ENCODE measurements at regions not wholly inside any gene's neighbourhood (a gene's known extent, or its start where the extent isn't known, plus 50 kb on each side); places are given as distances from the start of the nearest gene placed in this dataset.

- Histone ChIP-seq H3K9me3 (no peaks in the 10 kb centered on the region), H3K4me3 (no peak overlapping the region), H3K4me1 (replicated peaks) (no peaks in the 10 kb centered on the region), H3K36me3 (no peaks in the 10 kb centered on the region), H3K27me3 (replicated peaks; ENCODE audit: insufficient read depth) (no peaks in the 10 kb centered on the region), H3K27ac (no peak overlapping the region)
- TF ChIP-seq POLR2A (IDR thresholded peaks at IDR 0.05) (no peak), POLR2AphosphoS5 (IDR thresholded peaks at IDR 0.05) (no peak), CTCF (IDR thresholded peaks at IDR 0.05) (no peak)
- intact Hi-C loops (cut with DNase I) = no loop called here
- 17% methylated on average over 2 of the region's 2 CpGs for WGBS
- no peak for DNase-seq (ENCODE audit: low spot score)
Observed at GRCh38 chr6:133758815-133759335, 130.0 kb upstream of the TCF21 start.

- no peak overlapping the region for H3K27ac ChIP-seq
- H3K4me3 ChIP-seq = no peak overlapping the region
- DNase-seq (ENCODE audit: low spot score) = no peak
- 70% methylated on average over 7 of the region's 7 CpGs for WGBS
- H3K4me1 ChIP-seq (replicated peaks) = no peaks in the 10 kb centered on the region
- intact Hi-C loops (cut with DNase I) = no loop called here
- no peaks in the 10 kb centered on the region for H3K9me3 ChIP-seq
- H3K36me3 ChIP-seq = no peaks in the 10 kb centered on the region
- TF ChIP-seq CTCF (IDR thresholded peaks at IDR 0.05) = no peak
- TF ChIP-seq POLR2A (IDR thresholded peaks at IDR 0.05) = no peak
- no peak for TF ChIP-seq POLR2AphosphoS5 (IDR thresholded peaks at IDR 0.05)
- H3K27me3 ChIP-seq (replicated peaks; ENCODE audit: insufficient read depth) = no peaks in the 10 kb centered on the region
Observed at GRCh38 chr6:133759524-133759923, 129.4 kb upstream of the TCF21 start.

GRCh38 chr6:133761706-133762105, 127.2 kb upstream of the TCF21 start:
- Histone ChIP-seq H3K36me3 (no peaks in the 10 kb centered on the region), H3K4me3 (no peak overlapping the region), H3K27me3 (replicated peaks; ENCODE audit: insufficient read depth) (no peaks in the 10 kb centered on the region), H3K4me1 (replicated peaks) (no peaks in the 10 kb centered on the region), H3K27ac (no peak overlapping the region), H3K9me3 (no peaks in the 10 kb centered on the region)
- intact Hi-C loops (cut with DNase I) = no loop called here
- DNase-seq (ENCODE audit: low spot score) = no peak
- TF ChIP-seq POLR2AphosphoS5 (IDR thresholded peaks at IDR 0.05) (no peak), POLR2A (IDR thresholded peaks at IDR 0.05) (no peak), CTCF (IDR thresholded peaks at IDR 0.05) (no peak)
- WGBS = 11% methylated on average over 1 of the region's 1 CpG

GRCh38 chr6:133764008-133764753, 124.7 kb upstream of the TCF21 start:
- TF ChIP-seq POLR2A (IDR thresholded peaks at IDR 0.05) (no peak), POLR2AphosphoS5 (IDR thresholded peaks at IDR 0.05) (no peak)
- intact Hi-C loops (cut with DNase I) = no loop called here

GRCh38 chr6:133764754-133765208, 124.1 kb upstream of the TCF21 start:
- no peaks in the 10 kb centered on the region for H3K36me3 ChIP-seq
- no peaks in the 10 kb centered on the region for H3K9me3 ChIP-seq
- H3K27ac ChIP-seq = no peak overlapping the region
- DNase-seq (ENCODE audit: low spot score) = no peak
- H3K27me3 ChIP-seq (replicated peaks; ENCODE audit: insufficient read depth) = no peaks in the 10 kb centered on the region
- H3K4me1 ChIP-seq (replicated peaks) = no peaks in the 10 kb centered on the region
- 56% methylated on average over 2 of the region's 2 CpGs for WGBS
- intact Hi-C loops (cut with DNase I) = no loop called here
- TF ChIP-seq POLR2AphosphoS5 (IDR thresholded peaks at IDR 0.05) (no peak), POLR2A (IDR thresholded peaks at IDR 0.05) (no peak), CTCF (IDR thresholded peaks at IDR 0.05) (no peak)
- H3K4me3 ChIP-seq = no peak overlapping the region

More at GRCh38 chr6:133764008-133764753, 124.7 kb upstream of the TCF21 start:
- Histone ChIP-seq H3K27me3 (replicated peaks; ENCODE audit: insufficient read depth) (no peaks in the 10 kb centered on the region), H3K4me3 (no peak overlapping the region), H3K9me3 (no peaks in the 10 kb centered on the region), H3K4me1 (replicated peaks) (no peaks in the 10 kb centered on the region), H3K27ac (no peak overlapping the region), H3K36me3 (no peaks in the 10 kb centered on the region)
- DNase-seq (ENCODE audit: low spot score) = no peak
- 52% methylated on average over 2 of the region's 2 CpGs for WGBS
